DND-41 (cell line): ENCODE measurements at regions not wholly inside any gene's neighbourhood (a gene's known extent, or its start where the extent isn't known, plus 50 kb on each side); places are given as distances from the start of the nearest gene placed in this dataset.

ENCODE experiments used
- ATAC-seq: fragments of 200-7000 bp; cut with Tn5 transposase; 3 replicates; pipeline ENCODE4 v1.9.1; 2021; ENCODE audit warnings: low read depth; ENCODE audit not compliant: insufficient read depth
- DNase-seq: peaks from one replicate; pipeline ENCODE4 v3.0.0-alpha.2; 2020
- H2AFZ ChIP-seq: 2 replicates; pipeline ENCODE4 v1.6.0; 2012; ENCODE audit warnings: low read depth, low read length
- H3K27ac ChIP-seq: 2 replicates; pipeline ENCODE4 v1.5.1; 2012; ENCODE audit warnings: low read length, inconsistent platforms
- H3K27me3 ChIP-seq: fragments of 200-600 bp; sonication (generic); 2 replicates; pipeline ENCODE4 v1.6.0; 2012; ENCODE audit warnings: low read length, mild to moderate bottlenecking, inconsistent platforms; ENCODE audit not compliant: insufficient read depth, poor library complexity
- H3K36me3 ChIP-seq: 2 replicates; pipeline ENCODE4 v1.5.1; 2012; ENCODE audit warnings: low read length, inconsistent platforms; ENCODE audit not compliant: insufficient read depth
- H3K4me1 ChIP-seq: 2 replicates; pipeline ENCODE4 v1.5.1; 2012; ENCODE audit warnings: mild to moderate bottlenecking, low read length; ENCODE audit not compliant: insufficient read depth
- H3K4me2 ChIP-seq: 2 replicates; pipeline ENCODE4 v1.6.0; 2012; ENCODE audit warnings: mild to moderate bottlenecking, moderate library complexity, low read length, inconsistent platforms; ENCODE audit not compliant: insufficient read depth
- H3K4me3 ChIP-seq, 2 experiments: fragments of 200-600 bp in 1 of 2; shearing (Covaris generic) in 1 of 2; 2 replicates each; pipeline ENCODE4 v1.5.1; 2012 to 2016; ENCODE audit warnings: inconsistent platforms in 2 of 2, low read length in 2 of 2, mild to moderate bottlenecking in 2 of 2, low read depth in 1 of 2, moderate library complexity in 1 of 2
- H3K79me2 ChIP-seq: 2 replicates; pipeline ENCODE4 v1.6.0; 2012; ENCODE audit warnings: low read length, inconsistent platforms; ENCODE audit not compliant: insufficient read depth
- H3K9ac ChIP-seq: 2 replicates; pipeline ENCODE4 v1.6.0; 2012; ENCODE audit warnings: low read depth, mild to moderate bottlenecking, inconsistent platforms, low read length, moderate library complexity
- H3K9me3 ChIP-seq: 2 replicates; pipeline ENCODE4 v1.5.1; 2012; ENCODE audit warnings: low read length, moderate library complexity, mild to moderate bottlenecking, inconsistent platforms; ENCODE audit not compliant: insufficient read depth, severe bottlenecking
- H4K20me1 ChIP-seq: 2 replicates; pipeline ENCODE4 v1.6.0; 2012; ENCODE audit warnings: low read length; ENCODE audit not compliant: insufficient read depth
- EZH2 ChIP-seq: IDR thresholded peaks from 3 replicates; pipeline ENCODE4 v1.6.1; 2012; ENCODE audit warnings: borderline replicate concordance, low read depth, mild to moderate bottlenecking, moderate library complexity, low read length, inconsistent platforms; ENCODE audit not compliant: severe bottlenecking
- TF ChIP-seq, protein P1 (sequence below): IDR thresholded peaks from 2 replicates; pipeline ENCODE4 v1.5.1; 2012; ENCODE audit warnings: borderline replicate concordance, low read length, moderate library complexity, mild to moderate bottlenecking; ENCODE audit not compliant: poor library complexity, severe bottlenecking; ENCODE audit errors: extremely low read depth

DNA sequence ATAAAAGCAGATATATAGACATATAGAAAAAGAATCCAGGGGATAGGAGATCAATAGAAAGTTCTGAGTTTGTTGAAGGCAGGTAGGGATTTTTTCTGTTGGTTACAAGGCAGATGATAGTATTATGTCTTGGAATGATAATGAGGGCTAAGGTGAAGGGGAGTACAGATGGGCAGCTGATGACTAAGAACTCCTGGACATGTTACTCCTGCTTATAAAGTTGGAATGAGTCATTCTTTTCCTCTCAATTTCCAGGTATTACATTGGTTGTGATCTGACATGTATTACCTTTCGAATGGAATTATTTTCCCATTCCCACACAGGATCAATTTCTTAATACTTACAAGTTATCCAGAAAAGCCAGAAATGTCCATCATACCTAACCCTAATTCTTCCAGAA is 545.2 kb upstream of the MGAT4C start:
- Histone ChIP-seq H3K9ac (no peak overlapping the region), H3K9me3 (no peaks in the 10 kb centered on the region), H3K4me2 (no peak overlapping the region), H3K36me3 (no peaks in the 10 kb centered on the region), H3K27me3 (no peaks in the 10 kb centered on the region), H4K20me1 (no peaks in the 10 kb centered on the region), H2AFZ (no peak overlapping the region), H3K27ac (no peak overlapping the region), H3K4me1 (no peaks in the 10 kb centered on the region), H3K79me2 (no peaks in the 10 kb centered on the region), H3K4me3 (no peak overlapping the region)
- TF ChIP-seq, protein P1, sequence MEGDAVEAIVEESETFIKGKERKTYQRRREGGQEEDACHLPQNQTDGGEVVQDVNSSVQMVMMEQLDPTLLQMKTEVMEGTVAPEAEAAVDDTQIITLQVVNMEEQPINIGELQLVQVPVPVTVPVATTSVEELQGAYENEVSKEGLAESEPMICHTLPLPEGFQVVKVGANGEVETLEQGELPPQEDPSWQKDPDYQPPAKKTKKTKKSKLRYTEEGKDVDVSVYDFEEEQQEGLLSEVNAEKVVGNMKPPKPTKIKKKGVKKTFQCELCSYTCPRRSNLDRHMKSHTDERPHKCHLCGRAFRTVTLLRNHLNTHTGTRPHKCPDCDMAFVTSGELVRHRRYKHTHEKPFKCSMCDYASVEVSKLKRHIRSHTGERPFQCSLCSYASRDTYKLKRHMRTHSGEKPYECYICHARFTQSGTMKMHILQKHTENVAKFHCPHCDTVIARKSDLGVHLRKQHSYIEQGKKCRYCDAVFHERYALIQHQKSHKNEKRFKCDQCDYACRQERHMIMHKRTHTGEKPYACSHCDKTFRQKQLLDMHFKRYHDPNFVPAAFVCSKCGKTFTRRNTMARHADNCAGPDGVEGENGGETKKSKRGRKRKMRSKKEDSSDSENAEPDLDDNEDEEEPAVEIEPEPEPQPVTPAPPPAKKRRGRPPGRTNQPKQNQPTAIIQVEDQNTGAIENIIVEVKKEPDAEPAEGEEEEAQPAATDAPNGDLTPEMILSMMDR, result no peak
- TF ChIP-seq EZH2, result no peak
- DNase-seq (no peak), ATAC-seq (no peak)

DNA sequence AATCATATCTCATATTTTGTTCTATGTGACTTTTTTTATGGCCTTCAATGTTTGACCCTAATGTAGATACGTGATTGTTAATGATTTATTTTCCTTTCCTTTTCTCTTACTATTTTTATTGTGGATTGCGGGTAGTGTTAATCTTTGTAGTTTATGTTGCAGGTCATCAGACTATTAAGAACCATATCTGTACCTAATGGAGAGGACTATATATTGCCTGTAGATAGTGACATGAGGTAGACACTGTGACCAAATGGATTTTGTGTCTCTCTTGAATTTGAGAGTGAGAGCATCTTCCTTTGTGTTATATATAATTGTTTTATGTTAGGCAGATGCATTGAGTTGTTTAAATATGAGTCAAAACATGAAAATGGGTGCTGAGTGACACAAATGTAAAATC is 543.4 kb upstream of the MGAT4C start:
- no peaks in the 10 kb centered on the region for H3K4me1 ChIP-seq
- no peaks in the 10 kb centered on the region for H4K20me1 ChIP-seq
- H3K36me3 ChIP-seq, result no peaks in the 10 kb centered on the region
- H3K4me2 ChIP-seq, result no peak overlapping the region
- H3K27ac ChIP-seq, result no peak overlapping the region
- H3K9ac ChIP-seq, result no peak overlapping the region
- no peaks in the 10 kb centered on the region for H3K79me2 ChIP-seq
- TF ChIP-seq EZH2, result no peak
- TF ChIP-seq, protein P1, result no peak
- ATAC-seq (no peak), DNase-seq (no peak)
- H3K27me3 ChIP-seq, result no peaks in the 10 kb centered on the region
- H3K4me3 ChIP-seq, result no peak overlapping the region
- no peak overlapping the region for H2AFZ ChIP-seq
- H3K9me3 ChIP-seq, result no peaks in the 10 kb centered on the region

DNA sequence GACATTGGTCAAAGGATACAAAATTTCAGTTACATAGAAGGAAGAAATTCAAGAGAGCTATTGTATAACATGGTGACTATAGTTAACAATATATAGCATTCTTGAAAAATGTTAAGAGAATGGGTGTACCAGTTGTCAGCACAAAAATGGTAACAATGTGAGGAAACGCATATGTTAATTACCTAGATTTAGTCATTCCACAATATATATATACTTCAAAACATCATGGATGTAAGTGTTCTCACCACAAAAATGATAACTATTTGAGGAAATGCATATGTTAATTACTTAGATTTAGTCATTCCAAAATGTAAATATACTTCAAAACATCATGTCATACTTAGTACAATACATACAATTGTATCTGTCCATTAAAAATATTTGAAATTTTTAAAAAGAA is 540.4 kb upstream of the MGAT4C start:
- no peak for ATAC-seq
- Histone ChIP-seq H3K4me1 (no peaks in the 10 kb centered on the region), H3K79me2 (no peaks in the 10 kb centered on the region), H3K27ac (no peak overlapping the region), H3K9me3 (no peaks in the 10 kb centered on the region), H3K4me2 (no peak overlapping the region), H2AFZ (no peak overlapping the region), H3K27me3 (no peaks in the 10 kb centered on the region), H3K36me3 (no peaks in the 10 kb centered on the region), H3K9ac (no peak overlapping the region), H3K4me3 (no peak overlapping the region), H4K20me1 (no peaks in the 10 kb centered on the region)
- no peak for TF ChIP-seq EZH2
- TF ChIP-seq, protein P1, result no peak
- DNase-seq, result no peak

DNA sequence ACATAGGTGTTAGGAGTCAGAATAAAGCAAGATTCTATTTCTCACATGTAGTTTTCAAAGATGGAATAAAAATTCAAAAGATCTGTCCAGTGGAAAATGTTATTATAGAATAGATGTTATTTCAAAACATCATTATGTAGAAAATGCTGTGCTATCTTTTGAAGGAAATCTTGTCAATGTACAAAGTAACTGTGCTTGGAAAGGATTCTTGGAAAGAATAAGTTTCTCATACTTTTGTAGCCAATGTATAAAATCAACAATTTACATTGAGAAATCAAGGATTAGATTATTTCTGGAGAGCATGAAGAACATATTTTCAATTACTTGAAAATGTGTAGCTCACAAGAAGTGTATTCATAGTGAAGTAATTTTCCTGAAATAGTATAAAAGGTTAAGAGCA is 532.5 kb upstream of the MGAT4C start:
- DNase-seq (no peak), ATAC-seq (no peak)
- Histone ChIP-seq H3K36me3 (no peaks in the 10 kb centered on the region), H3K27ac (no peak overlapping the region), H4K20me1 (no peaks in the 10 kb centered on the region), H3K9ac (no peak overlapping the region), H3K4me2 (no peak overlapping the region), H2AFZ (no peak overlapping the region), H3K4me1 (no peaks in the 10 kb centered on the region), H3K4me3 (no peak overlapping the region), H3K27me3 (no peaks in the 10 kb centered on the region), H3K79me2 (no peaks in the 10 kb centered on the region), H3K9me3 (no peaks in the 10 kb centered on the region)
- TF ChIP-seq, protein P1, result no peak
- TF ChIP-seq EZH2, result no peak
